Caki2 (cell line): ENCODE measurements at regions not wholly inside any gene's neighbourhood (a gene's known extent, or its start where the extent isn't known, plus 50 kb on each side); places are given as distances from the start of the nearest gene placed in this dataset.
"Not testable (repeated sequence)": the region's sequence is repeated elsewhere in the genome, so short reads cannot be mapped to it uniquely, and the experiment has no call there.

Experiments
- DNase-seq: peaks from one replicate; pipeline ENCODE4 v3.0.0-alpha.2; 2015; ENCODE audit warnings: low read depth
- in situ Hi-C: cut with HindIII; loops from 2 replicates; pipeline ENCODE4 v1.10.0; 2016; ENCODE audit warnings: low sequenced_read_pairs, low pct_unique_long_range_greater_than_20kb, mixed read lengths

GRCh38 chr12:27133022-27133590, 50.7 kb upstream of the C12orf71 start:
- no peak for DNase-seq
- in situ Hi-C loops, result no loop called here

DNA sequence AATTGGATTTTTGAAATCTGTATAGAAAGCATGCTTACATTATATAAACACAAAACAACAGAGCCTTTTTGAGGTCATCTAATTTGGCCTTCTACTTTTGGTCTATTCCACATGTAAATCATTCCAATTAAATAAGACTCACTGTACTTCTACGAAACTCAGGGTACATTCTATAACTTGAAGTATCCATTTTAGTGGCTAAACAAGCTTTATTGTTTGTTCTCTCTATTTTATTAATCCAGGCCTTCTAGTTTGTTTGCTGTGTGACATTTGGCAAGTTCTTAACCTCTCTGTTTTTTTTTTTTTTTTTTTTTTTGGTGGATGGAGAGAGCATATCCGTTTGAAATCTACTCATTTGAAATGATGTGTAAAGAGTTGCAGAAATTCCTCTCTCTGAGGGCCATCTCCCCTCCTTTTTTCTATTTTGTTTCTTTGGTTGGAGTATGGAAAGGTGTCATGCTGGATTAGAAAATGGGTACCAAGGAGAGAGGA, 58.1 kb upstream of the C12orf71 start:
- in situ Hi-C loops, result no loop called here
- DNase-seq, result no peak

GRCh38 chr12:27142101-27142721, 59.8 kb upstream of the C12orf71 start:
- DNase-seq, result peak; percentile 44
- in situ Hi-C loops, result no loop called here

DNA sequence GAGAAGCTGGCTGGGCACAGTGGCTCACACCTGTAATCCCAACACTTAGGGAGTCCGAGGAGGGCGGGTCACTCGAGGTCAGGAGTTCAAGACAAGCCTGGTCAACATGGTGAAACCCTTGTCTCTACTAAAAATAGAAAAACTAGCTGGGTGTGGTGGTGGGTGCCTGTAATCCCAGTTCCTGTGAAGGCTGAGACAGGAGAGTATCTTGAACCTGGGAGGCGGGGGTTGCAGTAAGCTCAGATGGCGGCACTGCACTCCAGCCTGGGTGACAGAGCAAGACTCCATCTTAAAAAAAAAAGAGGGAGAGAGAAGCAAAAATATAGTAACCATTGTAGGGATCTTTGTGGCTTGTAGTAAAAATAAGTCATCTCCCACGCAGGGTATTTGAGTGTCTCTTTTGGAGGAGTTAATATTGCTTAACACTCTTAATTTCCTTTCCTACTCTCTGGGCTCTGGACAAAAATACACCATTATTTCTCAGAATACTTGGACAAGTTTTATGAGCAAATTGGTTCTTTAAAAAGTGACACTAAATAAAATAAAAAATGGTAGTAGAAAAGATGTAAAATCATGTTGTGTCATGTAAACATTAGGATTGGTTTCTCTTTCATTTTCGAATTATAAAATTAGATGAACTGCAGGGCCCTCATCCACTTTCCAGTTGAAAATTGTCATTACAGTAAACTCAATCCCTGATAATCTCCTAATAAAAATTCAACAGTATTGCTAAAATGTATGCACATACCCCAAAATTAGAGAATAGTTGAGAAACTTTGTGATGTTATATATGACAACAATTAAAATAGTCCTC, 61.1 kb upstream of the C12orf71 start:
- DNase-seq, result no peak
- in situ Hi-C loops, result no loop called here

GRCh38 chr12:27145725-27146124, 63.3 kb upstream of the C12orf71 start:
- DNase-seq, in situ Hi-C loops: not testable (repeated sequence)

GRCh38 chr12:27148373-27148772, 66.0 kb upstream of the C12orf71 start:
- in situ Hi-C loops, result no loop called here
- DNase-seq, result no peak

DNA sequence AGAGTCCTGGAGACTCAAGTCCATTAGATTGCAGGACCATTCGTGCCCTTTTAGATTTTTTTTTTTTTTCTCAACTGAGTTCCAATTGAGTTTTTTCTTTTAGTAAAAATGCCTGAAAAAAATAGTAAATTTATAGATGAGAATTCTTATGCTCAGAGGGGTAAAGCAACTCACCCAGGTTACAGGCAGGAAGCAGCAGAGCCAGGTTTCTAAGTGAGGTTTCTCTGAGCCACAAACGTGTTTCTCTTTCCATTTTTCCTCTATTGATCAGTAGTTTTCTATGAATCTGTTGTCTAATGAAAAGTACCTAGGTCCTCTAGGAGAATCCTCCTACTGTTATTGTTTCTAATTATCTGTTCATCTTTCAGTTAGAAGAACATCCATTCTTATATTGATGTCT, 66.4 kb upstream of the C12orf71 start:
- DNase-seq, result no peak
- in situ Hi-C loops, result no loop called here

- in situ Hi-C loops, result no loop called here
- no peak for DNase-seq
These were observed 69.1 kb upstream of the C12orf71 start for GRCh38 chr12:27151479-27151878.

DNA sequence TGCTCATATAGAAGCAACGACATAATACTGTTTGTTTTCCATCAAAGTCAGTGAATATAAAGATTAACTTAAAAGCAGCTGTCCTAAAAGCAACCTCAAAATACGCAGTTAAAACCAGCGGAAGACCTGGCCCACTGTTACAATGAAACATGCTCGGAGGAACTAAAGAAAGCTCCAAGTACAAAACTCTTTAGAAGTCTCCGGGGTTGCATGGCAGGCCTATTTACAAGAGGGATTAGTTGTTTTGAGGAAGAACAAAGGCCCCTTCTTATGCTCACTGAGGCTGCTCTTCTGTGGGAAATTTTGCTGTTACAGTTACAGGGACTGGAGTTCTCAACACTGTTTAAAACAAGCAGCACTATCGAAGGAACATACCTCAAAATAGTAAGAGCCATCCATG, 75.9 kb upstream of the C12orf71 start:
- in situ Hi-C loops, result no loop called here
- DNase-seq, result no peak

- in situ Hi-C loops, result no loop called here
- DNase-seq, result no peak
These were observed 79.3 kb upstream of the C12orf71 start for GRCh38 chr12:27161458-27162228.

- in situ Hi-C loops, result no loop called here
- no peak for DNase-seq
These were observed 79.8 kb upstream of the C12orf71 start for GRCh38 chr12:27162229-27162537.

DNA sequence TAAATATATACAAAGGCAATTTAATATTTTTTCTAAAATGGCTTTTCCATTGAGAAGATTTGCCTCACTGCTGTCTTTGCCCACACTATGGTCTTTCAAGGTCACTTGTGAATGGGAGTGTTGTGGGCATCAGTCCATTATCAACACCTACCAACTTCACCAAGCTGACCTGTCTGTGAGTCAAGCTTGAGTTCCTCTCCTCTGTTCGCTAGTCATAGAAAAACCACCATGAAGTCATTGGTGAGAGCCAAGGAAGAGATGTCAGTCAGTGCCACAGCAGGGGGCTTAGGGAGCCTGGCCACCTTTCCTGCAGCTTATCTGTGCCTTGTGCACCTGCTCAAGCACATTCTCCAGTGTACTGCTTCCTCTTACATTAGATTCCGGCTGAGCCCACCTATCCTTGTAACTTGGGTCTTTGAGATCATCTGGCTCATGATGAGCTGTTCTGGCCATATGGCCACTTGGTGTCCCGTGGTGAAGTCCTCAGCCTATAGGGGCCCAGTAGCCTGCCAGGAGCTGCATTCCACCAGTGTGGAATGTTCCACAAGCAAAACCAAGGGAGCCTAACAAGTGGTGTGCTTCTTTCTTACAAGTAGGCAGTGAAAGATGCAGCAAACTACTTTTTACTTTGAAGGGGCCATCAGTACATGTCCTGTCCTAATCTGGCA, 80.8 kb upstream of the C12orf71 start:
- in situ Hi-C loops, result no loop called here
- peak; percentile 33 for DNase-seq

DNA sequence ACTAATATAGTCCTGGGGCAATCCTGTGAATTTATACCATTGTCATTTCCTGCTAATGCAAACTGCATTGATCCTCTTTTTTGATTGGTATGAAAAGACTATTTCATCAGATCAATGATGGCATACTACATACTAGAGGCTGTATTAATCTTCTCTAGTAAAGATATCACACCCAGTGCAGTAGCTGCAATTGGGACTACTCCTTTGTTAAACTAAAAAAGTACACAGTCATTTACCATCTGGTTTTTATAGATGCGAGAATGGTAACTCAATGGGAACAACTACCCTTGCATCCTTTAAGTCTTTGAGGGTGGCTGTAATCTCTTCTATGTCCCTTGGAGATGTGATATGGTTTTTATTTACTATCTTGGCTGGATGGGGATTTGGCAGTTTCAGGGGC, 80.2 kb upstream of the STK38L start:
- no peak for DNase-seq
- in situ Hi-C loops, result no loop called here

DNA sequence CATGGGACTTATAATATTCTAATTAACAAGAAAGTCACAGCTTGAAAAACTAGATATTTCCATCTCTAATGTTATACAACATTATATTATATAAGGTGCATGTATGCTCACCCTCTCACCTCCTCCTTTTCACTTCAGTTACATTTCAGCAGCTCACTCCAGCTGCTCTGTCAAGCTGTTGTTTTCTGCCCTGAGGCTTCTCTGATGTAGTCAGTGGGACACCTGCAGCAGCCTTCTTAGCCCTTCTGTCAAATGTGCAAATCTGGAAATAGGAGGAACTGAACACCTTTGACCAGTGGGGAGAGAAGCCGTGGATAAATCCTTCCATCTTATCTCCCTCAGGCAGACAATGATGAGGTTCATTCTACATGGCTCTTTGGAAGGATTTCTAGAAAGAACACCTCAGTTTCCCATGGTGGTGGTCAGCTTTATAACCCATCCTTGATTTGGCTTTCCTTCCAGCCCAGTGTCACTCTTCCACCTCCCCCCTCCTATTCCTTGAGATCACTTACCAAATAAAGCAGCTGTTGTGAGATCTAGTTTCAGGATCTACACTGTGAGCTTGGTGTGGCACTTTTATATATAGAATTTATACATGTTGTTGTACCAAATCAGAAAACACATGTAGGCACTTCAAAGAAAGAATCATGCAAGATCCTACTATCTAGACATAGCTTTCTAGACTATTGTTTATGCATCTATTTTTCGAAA, 79.6 kb upstream of the STK38L start:
- in situ Hi-C loops, result no loop called here
- no peak for DNase-seq

DNA sequence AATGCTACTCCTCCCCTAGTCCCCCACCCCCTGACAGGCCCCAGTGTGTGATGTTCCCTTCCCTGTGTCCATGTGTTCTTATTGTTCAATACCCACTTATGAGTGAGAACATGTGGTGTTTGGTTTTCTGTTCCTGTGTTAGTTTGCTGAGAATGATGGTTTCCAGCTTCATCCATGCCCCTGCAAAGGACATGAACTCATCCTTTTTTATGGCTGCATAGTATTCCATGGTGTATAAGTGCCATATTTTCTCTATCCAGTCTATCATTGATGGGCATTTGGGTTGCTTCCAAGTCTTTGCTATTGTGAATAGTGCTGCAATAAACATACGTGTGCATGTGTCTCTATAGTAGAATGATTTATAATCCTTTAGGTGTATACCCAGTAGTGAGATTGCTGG, 78.1 kb upstream of the STK38L start:
- in situ Hi-C loops, DNase-seq: not testable (repeated sequence)

DNA sequence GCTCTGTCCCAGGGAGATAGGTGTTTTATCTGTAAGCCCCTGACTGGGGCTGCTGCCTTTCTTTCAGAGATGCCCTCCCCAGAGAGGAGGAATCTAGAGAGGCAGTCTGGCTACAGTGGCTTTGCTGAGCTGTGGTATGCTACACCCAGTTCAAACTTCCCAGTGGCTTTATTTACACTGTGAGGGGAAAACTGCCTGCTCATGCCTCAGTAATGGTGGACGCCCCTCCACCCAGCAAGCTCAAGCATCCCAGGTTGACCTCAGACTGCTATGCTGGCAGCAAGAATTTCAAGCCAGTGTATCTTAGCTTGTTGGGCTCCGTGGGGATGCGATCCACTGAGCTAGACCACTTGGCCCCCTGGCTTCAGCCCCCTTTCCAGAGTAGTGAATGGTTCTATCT, 72.6 kb upstream of the STK38L start:
- DNase-seq, in situ Hi-C loops: not testable (repeated sequence)

- in situ Hi-C loops, result no loop called here
- no peak for DNase-seq
These were observed 67.3 kb upstream of the STK38L start for GRCh38 chr12:27176765-27177164.

GRCh38 chr12:27177706-27178105, 66.4 kb upstream of the STK38L start:
- DNase-seq, result no peak
- in situ Hi-C loops, result no loop called here
